CD14-positive monocyte (primary cell): ENCODE measurements at regions not wholly inside any gene's neighbourhood (a gene's known extent, or its start where the extent isn't known, plus 50 kb on each side); places are given as distances from the start of the nearest gene placed in this dataset.

Experiments
- DNase-seq, 3 donors: peaks; one replicate each; pipeline ENCODE4 v3.0.0-alpha.2; 2011 to 2022
- H2AFZ ChIP-seq: 2 replicates; pipeline ENCODE4 v1.6.0; 2012; ENCODE audit warnings: mild to moderate bottlenecking, low read depth, low read length, inconsistent platforms; ENCODE audit not compliant: insufficient read depth, poor library complexity, severe bottlenecking
- H3K27ac ChIP-seq, 2 donors: 1 replicate in 1 of 2; 2 replicates in 1 of 2; pipeline ENCODE4 v1.5.1; 2012 to 2013; ENCODE audit warnings: low read length in 2 of 2, control low read depth in 1 of 2, inconsistent platforms in 1 of 2, low read depth in 1 of 2, mild to moderate bottlenecking in 1 of 2
- H3K27me3 ChIP-seq, 2 donors: one replicate each; pipeline versions ENCODE4 v1.6.0 to v1.6.1; 2011 to 2013; ENCODE audit warnings: low read length in 2 of 2; ENCODE audit not compliant: control insufficient read depth in 2 of 2, insufficient read depth in 2 of 2
- H3K36me3 ChIP-seq, 2 donors: replicated peaks in 1 of 2; 1 replicate in 1 of 2; 2 replicates in 1 of 2; pipeline versions ENCODE4 v1.5.1 to v1.6.1; 2012 to 2013; ENCODE audit warnings: low read length in 2 of 2, control low read depth in 1 of 2, inconsistent platforms in 1 of 2, mild to moderate bottlenecking in 1 of 2; ENCODE audit not compliant: insufficient read depth in 2 of 2, control insufficient read depth in 1 of 2
- H3K4me1 ChIP-seq, 2 donors: 1 replicate in 1 of 2; 2 replicates in 1 of 2; pipeline versions ENCODE4 v1.5.1 to v1.6.1; 2012 to 2013; ENCODE audit warnings: low read length in 2 of 2, control low read depth in 1 of 2, inconsistent platforms in 1 of 2, mild to moderate bottlenecking in 1 of 2, moderate library complexity in 1 of 2; ENCODE audit not compliant: insufficient read depth in 2 of 2, control insufficient read depth in 1 of 2
- H3K4me2 ChIP-seq: replicated peaks from 2 replicates; pipeline ENCODE3; 2012; ENCODE audit warnings: low read length, moderate library complexity, mild to moderate bottlenecking; ENCODE audit not compliant: poor library complexity, severe bottlenecking; ENCODE audit errors: extremely low read depth
- H3K4me3 ChIP-seq, 3 experiments: fragments of 200-600 bp in 1 of 3; sonication (generic) in 1 of 3; replicated peaks in 1 of 3; 1 replicate in 2 of 3; 2 replicates in 1 of 3; pipeline ENCODE4 v1.5.1; 2011 to 2013; ENCODE audit warnings: low read length in 3 of 3, mild to moderate bottlenecking in 3 of 3, control low read depth in 2 of 3, low read depth in 2 of 3, inconsistent platforms in 1 of 3, moderate library complexity in 1 of 3
- H3K79me2 ChIP-seq: 2 replicates; pipeline ENCODE4 v1.6.0; 2012; ENCODE audit warnings: mild to moderate bottlenecking, control low read depth, inconsistent platforms, low read length, moderate library complexity; ENCODE audit not compliant: insufficient read depth
- H3K9ac ChIP-seq: 2 replicates; pipeline ENCODE4 v1.6.0; 2017; ENCODE audit warnings: low read length, mild to moderate bottlenecking; ENCODE audit not compliant: insufficient read depth, poor library complexity, severe bottlenecking
- H3K9me3 ChIP-seq, 2 donors: replicated peaks in 1 of 2; 1 replicate in 1 of 2; 2 replicates in 1 of 2; pipeline versions ENCODE4 v1.5.1 to v1.6.1; 2012 to 2013; ENCODE audit warnings: low read length in 2 of 2, control low read depth in 1 of 2; ENCODE audit not compliant: control insufficient read depth in 1 of 2, insufficient read depth in 1 of 2
- H4K20me1 ChIP-seq: 2 replicates; pipeline ENCODE4 v1.6.0; 2012; ENCODE audit warnings: mild to moderate bottlenecking, low read length, control low read depth, moderate library complexity; ENCODE audit not compliant: insufficient read depth
- H3K27ac Mint-ChIP-seq, 7 donors: one replicate each; pipeline ENCODE4 v1.8.0; 2020; ENCODE audit warnings: mild to moderate bottlenecking in 7 of 7, mixed read lengths in 7 of 7, moderate library complexity in 6 of 7, inconsistent platforms in 2 of 7
- H3K27me3 Mint-ChIP-seq, 3 donors: one replicate each; pipeline ENCODE4 v1.8.0; 2021 to 2022; ENCODE audit warnings: low read depth in 3 of 3, mild to moderate bottlenecking in 3 of 3, mixed read lengths in 3 of 3, moderate library complexity in 3 of 3, inconsistent platforms in 1 of 3
- H3K36me3 Mint-ChIP-seq, 2 donors: one replicate each; pipeline ENCODE4 v1.8.0; 2020; ENCODE audit warnings: mixed read lengths in 2 of 2, inconsistent platforms in 1 of 2, mild to moderate bottlenecking in 1 of 2
- H3K4me1 Mint-ChIP-seq: one replicate; pipeline ENCODE4 v1.8.0; 2020; ENCODE audit warnings: mild to moderate bottlenecking, mixed read lengths
- H3K4me3 Mint-ChIP-seq, 2 donors: one replicate each; pipeline ENCODE4 v1.8.0; 2020; ENCODE audit warnings: mild to moderate bottlenecking in 2 of 2, mixed read lengths in 2 of 2, moderate library complexity in 1 of 2
- H3K9me3 Mint-ChIP-seq, 7 donors: one replicate each; pipeline ENCODE4 v1.8.0; 2020 to 2022; ENCODE audit warnings: mixed read lengths in 7 of 7, mild to moderate bottlenecking in 6 of 7, moderate library complexity in 6 of 7, inconsistent platforms in 2 of 7
- CTCF ChIP-seq: fragments of 200-600 bp; IDR thresholded peaks from one replicate; pipeline ENCODE4 v1.8.0; 2022; ENCODE audit warnings: antibody characterized with exemption, mild to moderate bottlenecking
- WGBS: methylation state at CpG from one replicate; pipeline ENCODE4 v1.1.5; 2013; ENCODE audit warnings: missing lambda C conversion rate; ENCODE audit not compliant: insufficient coverage; 5-methylcytosine and 5-hydroxymethylcytosine counted together
- intact Hi-C, 2 donors: fragments of 100-400 bp; cut with micrococcal nuclease; formaldehyde crosslinking; loops; one replicate each; pipeline versions ENCODE4 v1.15.0 to v1.15.1; 2023

- no peak overlapping the region for H3K4me3 Mint-ChIP-seq
- peaks cover 79 to 89% of the 10 kb centered on the region in 2 donors for H3K9me3 ChIP-seq
- no peaks in the 10 kb centered on the region for H3K27me3 Mint-ChIP-seq
- no peak overlapping the region for H3K27ac ChIP-seq
- intact Hi-C loops, result no loop called here
- H3K9ac ChIP-seq, result no peak overlapping the region
- no peak overlapping the region for H3K4me2 ChIP-seq
- no peaks in the 10 kb centered on the region for H3K79me2 ChIP-seq
- 89% methylated on average over 7 of the region's 11 CpGs for WGBS
- H4K20me1 ChIP-seq, result no peaks in the 10 kb centered on the region
- H3K36me3 Mint-ChIP-seq, result no peaks in the 10 kb centered on the region
- H3K4me1 ChIP-seq, result no peaks in the 10 kb centered on the region
- no peaks in the 10 kb centered on the region for H3K36me3 ChIP-seq
- no peak overlapping the region for H3K27ac Mint-ChIP-seq
- H3K4me3 ChIP-seq, result no peak overlapping the region
- no peak overlapping the region for H2AFZ ChIP-seq
- peaks cover 28 to 75% (median 44%) of the 10 kb centered on the region in 7 donors for H3K9me3 Mint-ChIP-seq
- no peak for DNase-seq
- no peaks in the 10 kb centered on the region for H3K27me3 ChIP-seq
- H3K4me1 Mint-ChIP-seq, result no peaks in the 10 kb centered on the region
- no peak for TF ChIP-seq CTCF
Measured at GRCh38 chr19:23547816-23548430, 139.1 kb downstream of the ZNF675 start.

GRCh38 chr19:23547156-23547555 lies 139.9 kb downstream of the ZNF675 start:
- Histone ChIP-seq H3K9me3 (peaks cover 76 to 89% of the 10 kb centered on the region in 2 donors), H3K79me2 (no peaks in the 10 kb centered on the region), H2AFZ (no peak overlapping the region), H4K20me1 (no peaks in the 10 kb centered on the region), H3K4me3 (no peak overlapping the region), H3K27me3 (no peaks in the 10 kb centered on the region), H3K4me2 (no peak overlapping the region), H3K9ac (no peak overlapping the region), H3K27ac (no peak overlapping the region), H3K4me1 (no peaks in the 10 kb centered on the region), H3K36me3 (no peaks in the 10 kb centered on the region)
- no CpG with 5 or more reads among the region's 3 CpGs for WGBS
- TF ChIP-seq CTCF, result no peak
- intact Hi-C loops, result no loop called here
- no peak for DNase-seq
- H3K27ac Mint-ChIP-seq, result no peak overlapping the region
- H3K27me3 Mint-ChIP-seq, result no peaks in the 10 kb centered on the region
- H3K9me3 Mint-ChIP-seq, result peaks cover 31 to 75% (median 45%) of the 10 kb centered on the region in 7 donors
- no peak overlapping the region for H3K4me3 Mint-ChIP-seq
- no peaks in the 10 kb centered on the region for H3K4me1 Mint-ChIP-seq
- H3K36me3 Mint-ChIP-seq, result no peaks in the 10 kb centered on the region
